ENCODE measurements at regions not wholly inside any gene's neighbourhood (a gene's known extent, or its start where the extent isn't known, plus 50 kb on each side); places are given as distances from the start of the nearest gene placed in this dataset.

DNA sequence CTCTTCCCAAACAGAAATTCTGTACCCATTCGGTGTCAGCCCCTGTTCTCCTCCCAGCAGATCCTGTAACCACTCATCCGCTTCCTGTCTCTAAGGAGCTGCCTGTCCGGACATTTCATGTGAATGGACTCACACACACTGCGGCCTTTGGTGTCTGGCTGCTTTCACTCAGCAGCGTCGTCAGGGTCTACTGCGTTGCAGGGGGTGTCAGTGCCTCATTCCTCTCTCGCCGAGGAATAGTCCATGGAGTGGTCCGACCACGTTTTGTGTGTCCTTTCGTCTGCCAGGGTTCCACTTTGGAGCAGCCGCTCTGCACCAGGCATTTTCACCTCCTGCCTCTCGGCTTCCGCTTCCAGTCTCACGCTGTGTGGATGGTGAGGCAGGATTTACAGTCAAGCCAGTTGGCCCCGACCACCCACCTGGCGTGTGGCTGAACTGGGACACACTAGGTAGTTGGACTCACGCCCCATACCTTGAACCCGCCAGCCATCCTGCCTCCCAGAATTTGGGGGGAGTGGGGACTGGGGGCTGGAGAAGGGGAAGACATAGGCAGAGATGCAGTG is 188.2 kb upstream of the CIBAR2 start:
- H3K79me2 ChIP-seq (ENCODE audit: low read length) = no peaks in the 10 kb centered on the region; the same call in 1 of the 2 replicates
- H3K9ac ChIP-seq (ENCODE audit: low read length) = no peak overlapping the region
- TF ChIP-seq EZH2phosphoT487 (IDR thresholded peaks at IDR 0.05; ENCODE audit: low read depth) = no peak
- TF ChIP-seq CTCF (IDR thresholded peaks at IDR 0.05; ENCODE audit: low read depth, low read length) = no peak
- H3K9me3 ChIP-seq (ENCODE audit: insufficient read depth, low read length) = no peaks in the 10 kb centered on the region
- H4K20me1 ChIP-seq (ENCODE audit: insufficient read depth, low read length) = no peaks in the 10 kb centered on the region
- H3K4me3 ChIP-seq (ENCODE audit: low read length) = no peak overlapping the region
- peaks cover 12% of the 10 kb centered on the region for H3K4me1 ChIP-seq (ENCODE audit: low read length)
- H3K27ac ChIP-seq (ENCODE audit: low read length) = no peak overlapping the region
- H3K27me3 ChIP-seq (ENCODE audit: low read depth, low read length) = peaks cover 4% of the 10 kb centered on the region; the same call in 1 of the 2 replicates
- no peak overlapping the region for H3K4me2 ChIP-seq (ENCODE audit: low read length)
- no peak overlapping the region for H2AFZ ChIP-seq (ENCODE audit: low read depth, low read length)
- H3K36me3 ChIP-seq (replicated peaks; ENCODE audit: low read depth, low read length) = no peaks in the 10 kb centered on the region

DNA sequence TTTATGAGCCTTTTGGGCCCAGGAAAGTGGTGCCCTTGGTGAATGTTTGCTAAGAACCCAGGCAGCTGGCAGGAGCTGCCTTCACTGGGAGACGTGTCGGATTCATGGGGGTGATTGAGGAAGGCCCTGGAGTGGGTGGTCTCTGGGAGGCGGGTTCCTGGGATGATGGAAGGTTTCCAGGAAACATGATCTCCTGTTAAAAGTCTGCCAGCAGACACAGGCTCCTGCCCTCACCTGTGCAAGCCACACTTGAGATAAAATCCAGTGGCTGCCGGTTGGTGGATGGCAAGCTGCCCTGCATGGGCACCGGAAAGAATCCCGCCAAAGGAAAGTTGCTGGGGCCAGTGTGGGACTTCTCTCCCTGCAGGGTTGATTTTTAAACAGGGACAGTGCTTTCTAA is 189.0 kb upstream of the CIBAR2 start:
- Histone ChIP-seq H3K27me3 (ENCODE audit: low read depth, low read length) (peaks cover 4% of the 10 kb centered on the region; the same call in 1 of the 2 replicates), H3K9ac (ENCODE audit: low read length) (no peak overlapping the region), H3K4me1 (ENCODE audit: low read length) (peaks cover 17% of the 10 kb centered on the region), H2AFZ (ENCODE audit: low read depth, low read length) (no peak overlapping the region), H3K4me2 (ENCODE audit: low read length) (no peak overlapping the region), H3K79me2 (ENCODE audit: low read length) (no peaks in the 10 kb centered on the region; the same call in 1 of the 2 replicates), H4K20me1 (ENCODE audit: insufficient read depth, low read length) (no peaks in the 10 kb centered on the region), H3K27ac (ENCODE audit: low read length) (no peak overlapping the region), H3K4me3 (ENCODE audit: low read length) (no peak overlapping the region), H3K9me3 (ENCODE audit: insufficient read depth, low read length) (no peaks in the 10 kb centered on the region), H3K36me3 (replicated peaks; ENCODE audit: low read depth, low read length) (no peaks in the 10 kb centered on the region)
- TF ChIP-seq CTCF (IDR thresholded peaks at IDR 0.05; ENCODE audit: low read depth, low read length) (no peak), EZH2phosphoT487 (IDR thresholded peaks at IDR 0.05; ENCODE audit: low read depth) (no peak)

DNA sequence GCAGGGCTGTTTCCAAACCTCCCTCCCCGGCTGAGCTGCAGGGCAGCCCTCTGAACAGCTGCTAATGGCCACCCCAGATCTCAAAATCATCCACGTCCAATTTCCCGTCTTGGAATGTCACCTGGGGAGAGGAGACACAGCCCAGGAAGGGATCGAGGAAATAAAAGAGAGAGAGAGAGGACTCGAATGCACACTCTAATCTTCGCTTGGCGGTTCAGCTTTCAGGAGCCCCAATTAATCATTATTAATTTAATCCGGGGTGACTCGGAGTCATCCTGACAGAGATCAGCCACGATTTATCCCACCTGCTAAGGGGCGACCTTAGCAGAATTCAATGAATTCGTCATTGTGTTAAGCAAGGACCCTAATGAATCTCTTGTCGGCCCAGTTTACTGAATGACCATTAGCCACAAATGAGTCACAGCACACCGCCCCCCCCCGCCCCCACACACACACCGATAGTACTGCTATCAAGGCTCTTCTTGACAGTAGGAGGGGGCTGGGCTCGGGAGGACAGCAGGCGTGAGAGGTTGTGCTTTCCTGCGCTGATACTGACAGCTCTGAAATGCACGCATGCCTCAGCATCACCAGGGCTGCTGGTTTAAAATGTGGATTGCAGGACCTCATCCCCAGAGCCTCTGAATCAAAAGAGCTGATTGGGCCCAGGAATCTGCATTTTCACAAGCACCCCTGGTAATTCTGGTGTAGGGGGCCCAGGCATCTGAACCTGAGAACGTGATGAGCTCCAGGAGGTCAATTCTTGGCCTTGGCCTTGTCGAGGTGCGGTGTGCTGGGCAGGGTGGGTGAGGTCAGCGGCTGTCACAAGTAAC is 190.0 kb upstream of the CIBAR2 start:
- peaks cover 4% of the 10 kb centered on the region; the same call in 1 of the 2 replicates for H3K27me3 ChIP-seq (ENCODE audit: low read depth, low read length)
- H4K20me1 ChIP-seq (ENCODE audit: insufficient read depth, low read length) = no peaks in the 10 kb centered on the region
- H3K36me3 ChIP-seq (replicated peaks; ENCODE audit: low read depth, low read length) = no peaks in the 10 kb centered on the region
- H3K4me1 ChIP-seq (ENCODE audit: low read length) = peaks cover 20% of the 10 kb centered on the region
- H3K9ac ChIP-seq (ENCODE audit: low read length) = no peak overlapping the region
- H3K9me3 ChIP-seq (ENCODE audit: insufficient read depth, low read length) = no peaks in the 10 kb centered on the region
- no peak overlapping the region for H3K27ac ChIP-seq (ENCODE audit: low read length)
- H3K79me2 ChIP-seq (ENCODE audit: low read length) = no peaks in the 10 kb centered on the region; the same call in 1 of the 2 replicates
- no peak for TF ChIP-seq CTCF (IDR thresholded peaks at IDR 0.05; ENCODE audit: low read depth, low read length)
- no peak overlapping the region for H2AFZ ChIP-seq (ENCODE audit: low read depth, low read length)
- H3K4me3 ChIP-seq (ENCODE audit: low read length) = no peak overlapping the region
- no peak overlapping the region for H3K4me2 ChIP-seq (ENCODE audit: low read length)

DNA sequence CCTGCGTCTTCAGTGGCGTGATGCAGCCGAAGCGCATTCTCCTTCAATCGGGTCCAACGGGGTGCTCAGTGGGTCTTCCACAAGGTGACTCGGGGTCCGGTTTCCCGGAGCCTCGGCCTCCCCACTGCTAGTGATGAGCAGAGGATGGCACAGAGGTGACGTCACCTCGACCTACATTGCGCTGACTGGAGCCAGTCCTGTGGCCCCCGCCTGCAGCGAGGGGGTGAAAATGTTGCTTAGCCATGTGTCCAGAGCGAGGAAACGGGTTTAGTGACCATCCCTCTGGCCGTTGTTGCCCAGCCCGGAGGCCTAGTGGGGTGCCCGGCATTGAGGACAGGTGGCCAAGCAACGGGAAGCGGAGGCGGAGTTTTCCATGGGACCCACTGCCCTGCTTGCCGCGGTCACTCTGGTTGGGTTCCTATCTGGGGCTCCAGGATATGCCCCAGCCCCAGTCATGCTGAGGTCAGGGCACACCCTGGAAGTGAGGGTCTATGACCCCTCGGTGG is 190.6 kb upstream of the CIBAR2 start:
- H3K4me2 ChIP-seq (ENCODE audit: low read length) = peak overlapping the region; percentile 99
- H3K27ac ChIP-seq (ENCODE audit: low read length) = no peak overlapping the region
- no peaks in the 10 kb centered on the region; the same call in 1 of the 2 replicates for H3K79me2 ChIP-seq (ENCODE audit: low read length)
- H3K4me1 ChIP-seq (ENCODE audit: low read length) = peaks cover 20% of the 10 kb centered on the region
- H3K27me3 ChIP-seq (ENCODE audit: low read depth, low read length) = peaks cover 4% of the 10 kb centered on the region; the same call in 1 of the 2 replicates
- H3K9me3 ChIP-seq (ENCODE audit: insufficient read depth, low read length) = no peaks in the 10 kb centered on the region
- no peak overlapping the region for H3K9ac ChIP-seq (ENCODE audit: low read length)
- H4K20me1 ChIP-seq (ENCODE audit: insufficient read depth, low read length) = no peaks in the 10 kb centered on the region
- no peaks in the 10 kb centered on the region for H3K36me3 ChIP-seq (replicated peaks; ENCODE audit: low read depth, low read length)
- peak overlapping the region; percentile 86 for H3K4me3 ChIP-seq (ENCODE audit: low read length)
- no peak overlapping the region for H2AFZ ChIP-seq (ENCODE audit: low read depth, low read length)
- TF ChIP-seq EZH2phosphoT487 (IDR thresholded peaks at IDR 0.05; ENCODE audit: low read depth) = no peak
- TF ChIP-seq CTCF (IDR thresholded peaks at IDR 0.05; ENCODE audit: low read depth, low read length) = no peak
